ENCODE measurements at regions not wholly inside any gene's neighbourhood (a gene's known extent, or its start where the extent isn't known, plus 50 kb on each side); places are given as distances from the start of the nearest gene placed in this dataset.

GRCh38 chr9:27699621-27700020 is 126.3 kb upstream of the C9orf72 start:
- no peak for DNase-seq
- TF ChIP-seq POLR2A (IDR thresholded peaks at IDR 0.05; ENCODE audit: low read length) (no peak), GATA1 (IDR thresholded peaks at IDR 0.05; ENCODE audit: low read depth, low read length) (no peak)

GRCh38 chr9:27701016-27701415 is 127.7 kb upstream of the C9orf72 start:
- TF ChIP-seq GATA1 (IDR thresholded peaks at IDR 0.05; ENCODE audit: low read depth, low read length) = no peak
- no peak for TF ChIP-seq POLR2A (IDR thresholded peaks at IDR 0.05; ENCODE audit: low read length)
- no peak for DNase-seq

- no peak for DNase-seq
- TF ChIP-seq POLR2A (IDR thresholded peaks at IDR 0.05; ENCODE audit: low read length) (no peak), GATA1 (IDR thresholded peaks at IDR 0.05; ENCODE audit: low read depth, low read length) (no peak)
Measured at GRCh38 chr9:27701587-27701986, 128.3 kb upstream of the C9orf72 start.

GRCh38 chr9:27703216-27703980 is 130.1 kb upstream of the C9orf72 start:
- DNase-seq = no peak
- TF ChIP-seq GATA1 (IDR thresholded peaks at IDR 0.05; ENCODE audit: low read depth, low read length) = no peak

- no peak for TF ChIP-seq GATA1 (IDR thresholded peaks at IDR 0.05; ENCODE audit: low read depth, low read length)
- TF ChIP-seq POLR2A (IDR thresholded peaks at IDR 0.05; ENCODE audit: low read length) = no peak
- DNase-seq = no peak
Measured at GRCh38 chr9:27711241-27711640, 138.0 kb upstream of the C9orf72 start.

GRCh38 chr9:27712806-27713205 is 139.5 kb upstream of the C9orf72 start:
- no peak for DNase-seq
- TF ChIP-seq POLR2A (IDR thresholded peaks at IDR 0.05; ENCODE audit: low read length) (no peak), GATA1 (IDR thresholded peaks at IDR 0.05; ENCODE audit: low read depth, low read length) (no peak)

- TF ChIP-seq GATA1 (IDR thresholded peaks at IDR 0.05; ENCODE audit: low read depth, low read length) = no peak
- no peak for TF ChIP-seq POLR2A (IDR thresholded peaks at IDR 0.05; ENCODE audit: low read length)
- DNase-seq = no peak
Measured at GRCh38 chr9:27714388-27714787, 141.1 kb upstream of the C9orf72 start.

- TF ChIP-seq GATA1 (IDR thresholded peaks at IDR 0.05; ENCODE audit: low read depth, low read length) (no peak), POLR2A (IDR thresholded peaks at IDR 0.05; ENCODE audit: low read length) (no peak)
- no peak for DNase-seq
Measured at GRCh38 chr9:27715651-27716050, 142.4 kb upstream of the C9orf72 start.

- TF ChIP-seq POLR2A (IDR thresholded peaks at IDR 0.05; ENCODE audit: low read length) = no peak
- TF ChIP-seq GATA1 (IDR thresholded peaks at IDR 0.05; ENCODE audit: low read depth, low read length) = no peak
- DNase-seq = no peak
Measured at GRCh38 chr9:27717991-27718390, 144.7 kb upstream of the C9orf72 start.

GRCh38 chr9:27719711-27720110 is 146.4 kb upstream of the C9orf72 start:
- DNase-seq = no peak
- TF ChIP-seq GATA1 (IDR thresholded peaks at IDR 0.05; ENCODE audit: low read depth, low read length) (no peak), POLR2A (IDR thresholded peaks at IDR 0.05; ENCODE audit: low read length) (no peak)

GRCh38 chr9:27722866-27723265 is 149.6 kb upstream of the C9orf72 start:
- no peak for TF ChIP-seq GATA1 (IDR thresholded peaks at IDR 0.05; ENCODE audit: low read depth, low read length)
- no peak for TF ChIP-seq POLR2A (IDR thresholded peaks at IDR 0.05; ENCODE audit: low read length)
- no peak for DNase-seq

- TF ChIP-seq GATA1 (IDR thresholded peaks at IDR 0.05; ENCODE audit: low read depth, low read length) = no peak
- TF ChIP-seq POLR2A (IDR thresholded peaks at IDR 0.05; ENCODE audit: low read length) = no peak
- peak; percentile 44 to 68 for DNase-seq
Measured at GRCh38 chr9:27726244-27727081, 153.2 kb upstream of the C9orf72 start.

- no peak for DNase-seq
- TF ChIP-seq GATA1 (IDR thresholded peaks at IDR 0.05; ENCODE audit: low read depth, low read length) = no peak
- TF ChIP-seq POLR2A (IDR thresholded peaks at IDR 0.05; ENCODE audit: low read length) = no peak
Measured at GRCh38 chr9:27732494-27732893, 159.2 kb upstream of the C9orf72 start.

GRCh38 chr9:27743490-27743889 is 170.2 kb upstream of the C9orf72 start:
- TF ChIP-seq GATA1 (IDR thresholded peaks at IDR 0.05; ENCODE audit: low read depth, low read length) = no peak
- no peak for TF ChIP-seq POLR2A (IDR thresholded peaks at IDR 0.05; ENCODE audit: low read length)
- no peak for DNase-seq

- no peak for DNase-seq
- TF ChIP-seq GATA1 (IDR thresholded peaks at IDR 0.05; ENCODE audit: low read depth, low read length) (no peak), POLR2A (IDR thresholded peaks at IDR 0.05; ENCODE audit: low read length) (no peak)
Measured at GRCh38 chr9:27747450-27747849, 174.2 kb upstream of the C9orf72 start.

All from erythroblast (primary cell).